AG04450 (cell line): ENCODE measurements at regions not wholly inside any gene's neighbourhood (a gene's known extent, or its start where the extent isn't known, plus 50 kb on each side); places are given as distances from the start of the nearest gene placed in this dataset.
A peak's percentile ranks its signal among the peaks of the same experiment; 100 is the strongest.

ENCODE experiments used
- CTCF ChIA-PET: fragments of 300-600, 350-600 bp; formaldehyde crosslinking; extraction: SDS; loops from one replicate; lab custom pipeline; 2022; ENCODE audit warnings: antibody characterized with exemption, inconsistent platforms; lab: Charles Lee
- POLR2A ChIA-PET: fragments of 350-600 bp; formaldehyde crosslinking; extraction: SDS; loops from one replicate; lab custom pipeline; 2021; ENCODE audit warnings: antibody characterized with exemption, inconsistent platforms; lab: Yijun Ruan, JAX
- DNase-seq: peaks from one replicate; pipeline ENCODE4 v3.0.0-alpha.2; 2011; ENCODE audit warnings: low read depth, low spot score
- H3K27ac ChIP-seq: one replicate; pipeline ENCODE4 v1.5.1; 2012; ENCODE audit warnings: low read depth, low read length, control low read depth
- H3K27me3 ChIP-seq: one replicate; pipeline ENCODE4 v1.6.0; 2012; ENCODE audit warnings: low read length; ENCODE audit not compliant: control insufficient read depth, insufficient read depth
- H3K4me3 ChIP-seq: 2 replicates; pipeline ENCODE4 v1.5.1; 2011; ENCODE audit warnings: mild to moderate bottlenecking, low read depth, low read length, control low read depth
- H3K9me3 ChIP-seq: 2 replicates; pipeline ENCODE4 v1.5.1; 2012; ENCODE audit warnings: low read length; ENCODE audit not compliant: control insufficient read depth, insufficient read depth
- CTCF ChIP-seq: IDR thresholded peaks from 2 replicates; pipeline ENCODE4 v1.5.1; 2011; ENCODE audit warnings: low read depth, low read length, control low read depth, inconsistent platforms

GRCh38 chr3:168872826-168873225, 777.1 kb upstream of the GOLIM4 start:
- Histone ChIP-seq H3K27ac (no peak overlapping the region), H3K4me3 (no peak overlapping the region), H3K27me3 (no peaks in the 10 kb centered on the region), H3K9me3 (no peaks in the 10 kb centered on the region)
- POLR2A ChIA-PET, result no interaction called here
- DNase-seq, result no peak
- CTCF ChIA-PET, result interaction anchor here (6.1 kb wide), 1 partner anchor 8 kb away, joined by 54 read pairs; no protein-coding TSS in a partner anchor
- no peak for TF ChIP-seq CTCF

GRCh38 chr3:168870892-168871291, 775.2 kb upstream of the GOLIM4 start:
- Histone ChIP-seq H3K27ac (no peak overlapping the region), H3K4me3 (no peak overlapping the region), H3K9me3 (no peaks in the 10 kb centered on the region), H3K27me3 (no peaks in the 10 kb centered on the region)
- no peak for TF ChIP-seq CTCF
- ChIA-PET POLR2A (no interaction called here), CTCF (interaction anchor here (0.6 to 0.9 kb wide), 2 partner anchors 16 to 24 kb away, joined by 3 to 4 read pairs; no protein-coding TSS in a partner anchor)
- DNase-seq, result no peak

GRCh38 chr3:168865022-168865551, 769.4 kb upstream of the GOLIM4 start:
- DNase-seq, result no peak
- no peak overlapping the region for H3K27ac ChIP-seq
- H3K27me3 ChIP-seq, result no peaks in the 10 kb centered on the region
- POLR2A ChIA-PET, result interaction anchor here (1.0 kb wide), 1 partner anchor 19 kb away, joined by 4 read pairs; no protein-coding TSS in a partner anchor
- peak; percentile 81 for TF ChIP-seq CTCF
- H3K9me3 ChIP-seq, result no peaks in the 10 kb centered on the region
- no peak overlapping the region for H3K4me3 ChIP-seq
- CTCF ChIA-PET, result interaction anchor here (0.6 to 6.1 kb wide), 53 partner anchors 9 to 899 kb away, joined by 3 to 56 read pairs (median 4); no protein-coding TSS in a partner anchor

- no peak; the same call in 1 of the 2 replicates for TF ChIP-seq CTCF
- H3K27ac ChIP-seq, result no peak overlapping the region
- DNase-seq, result no peak
- ChIA-PET CTCF (interaction anchor here (0.5 to 6.1 kb wide), 51 partner anchors 12 to 899 kb away, joined by 3 to 56 read pairs (median 4); partner anchors contain the start of gene MECOM), POLR2A (interaction anchor here (1.0 kb wide), 1 partner anchor 19 kb away, joined by 4 read pairs; no protein-coding TSS in a partner anchor)
- no peaks in the 10 kb centered on the region for H3K9me3 ChIP-seq
- no peaks in the 10 kb centered on the region for H3K27me3 ChIP-seq
- no peak overlapping the region for H3K4me3 ChIP-seq
Observed at GRCh38 chr3:168864107-168865021, 768.6 kb upstream of the GOLIM4 start.

- DNase-seq, result no peak
- Histone ChIP-seq H3K27me3 (no peaks in the 10 kb centered on the region), H3K27ac (no peak overlapping the region), H3K4me3 (no peak overlapping the region), H3K9me3 (no peaks in the 10 kb centered on the region)
- POLR2A ChIA-PET, result no interaction called here
- TF ChIP-seq CTCF, result no peak
- CTCF ChIA-PET, result interaction anchor here (0.5 to 6.1 kb wide), 9 partner anchors 12 to 882 kb away, joined by 3 to 54 read pairs (median 4); partner anchors contain the start of gene MECOM
Observed at GRCh38 chr3:168863561-168863960, 767.8 kb upstream of the GOLIM4 start.
